SK-N-SH (cell line): ENCODE measurements at regions not wholly inside any gene's neighbourhood (a gene's known extent, or its start where the extent isn't known, plus 50 kb on each side); places are given as distances from the start of the nearest gene placed in this dataset.

Experiments
- CTCF ChIA-PET: fragments of 300-600, 350-600 bp; formaldehyde crosslinking; extraction: SDS; loops from one replicate; lab custom pipeline; 2021; lab: Yijun Ruan, JAX
- POLR2A ChIA-PET: fragments of 350-600 bp; sonication (Branson Sonifier 250); formaldehyde crosslinking; extraction: SDS; loops from one replicate; lab custom pipeline; 2020; ENCODE audit warnings: antibody characterized with exemption, inconsistent platforms; lab: Yijun Ruan, JAX
- DNase-seq: peaks from one replicate; pipeline ENCODE4 v3.0.0; 2012
- H2AFZ ChIP-seq: fragments of 200-600 bp; sonication (generic); 2 replicates; pipeline ENCODE4 v1.8.1; 2016; ENCODE audit warnings: antibody characterized with exemption, mild to moderate bottlenecking, low read depth
- H3F3A ChIP-seq: fragments of 200-600 bp; sonication (generic); replicated peaks from 2 replicates; pipeline ENCODE3; 2016; ENCODE audit warnings: antibody characterized with exemption, mild to moderate bottlenecking; ENCODE audit not compliant: insufficient read depth
- H3K27ac ChIP-seq, 2 experiments: fragments of 200-500 bp in 1 of 2; fragments of 200-600 bp in 1 of 2; sonication (Bioruptor generic) in 1 of 2; sonication (generic), shearing (Covaris generic) in 1 of 2; 2 replicates each; pipeline versions ENCODE4 v1.5.1 to v1.6.1; 2014 to 2016; ENCODE audit warnings: low read depth in 2 of 2, inconsistent platforms in 1 of 2, low read length in 1 of 2, mild to moderate bottlenecking in 1 of 2, mixed read lengths in 1 of 2
- H3K27me3 ChIP-seq: fragments of 200-600 bp; sonication (generic), shearing (Covaris generic); 2 replicates; pipeline ENCODE4 v1.6.1; 2016; ENCODE audit warnings: mixed run types; ENCODE audit not compliant: insufficient read depth
- H3K36me3 ChIP-seq, 2 experiments: fragments of 200-500 bp in 1 of 2; fragments of 200-600 bp in 1 of 2; sonication (Bioruptor generic) in 1 of 2; sonication (generic) in 1 of 2; replicated peaks in 1 of 2; 2 replicates each; pipeline versions ENCODE3 to v1.5.1; 2014 to 2016; ENCODE audit warnings: low read length in 1 of 2, mild to moderate bottlenecking in 1 of 2; ENCODE audit not compliant: insufficient read depth in 2 of 2, control insufficient read depth in 1 of 2
- H3K4me1 ChIP-seq, 2 experiments: fragments of 200-500 bp in 1 of 2; fragments of 200-600 bp in 1 of 2; sonication (Bioruptor generic) in 1 of 2; sonication (generic), shearing (Covaris generic) in 1 of 2; 2 replicates each; pipeline versions ENCODE4 v1.5.1 to v1.6.1; 2014 to 2016; ENCODE audit warnings: low read depth in 1 of 2, low read length in 1 of 2, mixed run types in 1 of 2; ENCODE audit not compliant: insufficient read depth in 2 of 2, control insufficient read depth in 1 of 2
- H3K4me2 ChIP-seq: fragments of 200-600 bp; sonication (generic), shearing (Covaris generic); 2 replicates; pipeline ENCODE4 v1.6.1; 2017; ENCODE audit warnings: mixed run types
- H3K4me3 ChIP-seq, 2 experiments: fragments of 200-500 bp in 1 of 2; fragments of 200-600 bp in 1 of 2; sonication (Bioruptor generic) in 1 of 2; sonication (generic), shearing (Covaris generic) in 1 of 2; 2 replicates each; pipeline versions ENCODE4 v1.5.1 to v1.8.1; 2014 to 2016; ENCODE audit warnings: low read depth in 2 of 2, inconsistent platforms in 1 of 2, low read length in 1 of 2, mild to moderate bottlenecking in 1 of 2, mixed read lengths in 1 of 2, moderate library complexity in 1 of 2
- H3K79me2 ChIP-seq: fragments of 200-600 bp; sonication (generic); 2 replicates; pipeline ENCODE4 v1.8.1; 2017; ENCODE audit warnings: mild to moderate bottlenecking; ENCODE audit not compliant: insufficient read depth
- H3K9ac ChIP-seq: fragments of 200-600 bp; sonication (generic); 2 replicates; pipeline ENCODE4 v1.6.1; 2017; ENCODE audit warnings: mixed run types
- H3K9me2 ChIP-seq: fragments of 200-600 bp; sonication (generic); 2 replicates; pipeline ENCODE4 v1.6.1; 2017; ENCODE audit warnings: mixed run types
- H3K9me3 ChIP-seq: fragments of 200-600 bp; sonication (generic); 2 replicates; pipeline ENCODE4 v1.6.1; 2017; ENCODE audit warnings: mixed run types, mild to moderate bottlenecking, moderate library complexity
- H4K20me1 ChIP-seq: fragments of 200-600 bp; sonication (generic); 2 replicates; pipeline ENCODE4 v1.6.1; 2017; ENCODE audit warnings: mild to moderate bottlenecking, mixed run types; ENCODE audit not compliant: insufficient read depth
- CTCF ChIP-seq: fragments of 200-600 bp; sonication (generic); IDR thresholded peaks from 2 replicates; pipeline ENCODE4 v1.6.1; 2017; ENCODE audit warnings: antibody characterized with exemption, mild to moderate bottlenecking, moderate library complexity
- FOSL2 ChIP-seq: IDR thresholded peaks from 2 replicates; pipeline ENCODE4 v1.4.0; 2012; ENCODE audit warnings: low read depth, mild to moderate bottlenecking, moderate library complexity, borderline replicate concordance
- GABPA ChIP-seq: IDR thresholded peaks from 2 replicates; pipeline ENCODE4 v1.4.0; 2012; ENCODE audit warnings: low read depth, mild to moderate bottlenecking
- JUND ChIP-seq: IDR thresholded peaks from 2 replicates; pipeline ENCODE4 v1.4.0; 2012
- MAX ChIP-seq: IDR thresholded peaks from 2 replicates; pipeline ENCODE4 v1.4.0; 2012; ENCODE audit warnings: low read depth
- MXI1 ChIP-seq: IDR thresholded peaks from 2 replicates; pipeline ENCODE4 v1.6.1; 2012; ENCODE audit warnings: mild to moderate bottlenecking, low read depth, low read length, improper control_type of control experiment
- NRF1 ChIP-seq: IDR thresholded peaks from 2 replicates; pipeline ENCODE4 v1.6.1; 2012; ENCODE audit warnings: low read depth, mild to moderate bottlenecking, low read length
- RAD21 ChIP-seq: IDR thresholded peaks from 2 replicates; pipeline ENCODE4 v1.6.1; 2012; ENCODE audit warnings: mild to moderate bottlenecking, low read length
- REST ChIP-seq: IDR thresholded peaks from 2 replicates; pipeline ENCODE4 v1.6.1; 2012; ENCODE audit warnings: mild to moderate bottlenecking, low read depth, low read length, moderate library complexity
- SIN3A ChIP-seq: IDR thresholded peaks from 2 replicates; pipeline ENCODE4 v1.6.1; 2012; ENCODE audit warnings: low read depth, mild to moderate bottlenecking, low read length, moderate library complexity, borderline replicate concordance
- SMC3 ChIP-seq: IDR thresholded peaks from 2 replicates; pipeline ENCODE4 v1.6.1; 2012; ENCODE audit warnings: low read depth, low read length, improper control_type of control experiment
- YY1 ChIP-seq: IDR thresholded peaks from 2 replicates; pipeline ENCODE4 v1.4.0; 2012; ENCODE audit warnings: low read depth, mild to moderate bottlenecking
- ZBTB33 ChIP-seq: IDR thresholded peaks from 2 replicates; pipeline ENCODE4 v1.4.0; 2012; ENCODE audit warnings: low read depth, borderline replicate concordance
- WGBS: methylation state at CpG from one replicate; pipeline ENCODE4 v1.1.6; 2017; ENCODE audit warnings: low lambda C conversion rate; 5-methylcytosine and 5-hydroxymethylcytosine counted together

GRCh38 chr5:39570403-39571027 is 145.7 kb upstream of the DAB2 start:
- peak; percentile 5 for DNase-seq
- Histone ChIP-seq H3K9me3 (no peaks in the 10 kb centered on the region), H3K4me1 (no peaks in the 10 kb centered on the region), H3K9ac (no peak overlapping the region), H3K4me3 (no peak overlapping the region), H2AFZ (no peak overlapping the region), H4K20me1 (no peaks in the 10 kb centered on the region), H3K9me2 (no peaks in the 10 kb centered on the region), H3K79me2 (no peaks in the 10 kb centered on the region), H3K4me2 (no peak overlapping the region), H3K27me3 (peaks cover 57% of the 10 kb centered on the region), H3F3A (no peaks in the 10 kb centered on the region), H3K27ac (no peak overlapping the region), H3K36me3 (no peaks in the 10 kb centered on the region)
- CTCF ChIA-PET: interaction anchor here (0.7 to 2.1 kb wide), 8 partner anchors 9 to 353 kb away, joined by 3 to 8 read pairs (median 4); no protein-coding TSS in a partner anchor
- TF ChIP-seq REST (no peak), CTCF (peak; percentile 78), NRF1 (no peak), SMC3 (peak; percentile 47), MAX (no peak), FOSL2 (no peak), GABPA (no peak), SIN3A (no peak), RAD21 (peak; percentile 58), MXI1 (no peak), YY1 (no peak), ZBTB33 (no peak), JUND (no peak)
- WGBS: 4% methylated on average over 4 of the region's 4 CpGs
- POLR2A ChIA-PET: no interaction called here
